Gastroesophageal sphincter (tissue), 4 donors: ENCODE measurements at regions not wholly inside any gene's neighbourhood (a gene's known extent, or its start where the extent isn't known, plus 50 kb on each side); places are given as distances from the start of the nearest gene placed in this dataset.

ENCODE experiments used
- ATAC-seq: fragments of 150-250 bp; one replicate; pipeline ENCODE4 v1.9.1; 2016; ENCODE audit warnings: mild to moderate bottlenecking, moderate library complexity
- H3K27ac ChIP-seq, 4 donors: fragments of 200-600 bp; sonication (generic) in 3 of 4; 1 replicate in 3 of 4; 2 replicates in 1 of 4; pipeline ENCODE4 v1.5.1; 2016 to 2019
- H3K27me3 ChIP-seq: fragments of 200-600 bp; sonication (generic); one replicate; pipeline ENCODE4 v1.5.1; 2019
- H3K36me3 ChIP-seq, 2 donors: fragments of 200-600 bp; sonication (generic); one replicate each; pipeline ENCODE4 v1.5.1; 2019; ENCODE audit warnings: control low read depth in 1 of 2
- H3K4me1 ChIP-seq, 3 donors: fragments of 200-600 bp; sonication (generic); 1 replicate in 2 of 3; 2 replicates in 1 of 3; pipeline ENCODE4 v1.5.1; 2016 to 2019; ENCODE audit warnings: control low read depth in 2 of 3
- H3K4me3 ChIP-seq, 2 donors: fragments of 200-600 bp; sonication (generic); one replicate each; pipeline ENCODE4 v1.5.1; 2019; ENCODE audit warnings: mild to moderate bottlenecking in 1 of 2, moderate library complexity in 1 of 2
- H3K9me3 ChIP-seq, 3 donors: fragments of 200-600 bp; sonication (generic); one replicate each; pipeline ENCODE4 v1.5.1; 2017 to 2019; ENCODE audit warnings: control low read depth in 2 of 3
- CTCF ChIP-seq, 4 experiments: fragments of 200-600 bp in 2 of 4; fragments of 450-650 bp in 2 of 4; sonication (generic) in 1 of 4; IDR thresholded peaks; one replicate each; pipeline ENCODE4 v1.5.1; 2017 to 2019; ENCODE audit warnings: antibody characterized with exemption in 4 of 4, mild to moderate bottlenecking in 2 of 4, moderate library complexity in 2 of 4
- EP300 ChIP-seq: sonication (generic); formaldehyde crosslinking; IDR thresholded peaks from one replicate; pipeline ENCODE4 v1.6.1; 2017; ENCODE audit warnings: antibody characterized with exemption, mild to moderate bottlenecking
- POLR2A ChIP-seq, 2 donors: fragments of 450-650 bp; IDR thresholded peaks; one replicate each; pipeline ENCODE4 v1.6.1; 2017; ENCODE audit warnings: antibody characterized with exemption in 2 of 2, mild to moderate bottlenecking in 2 of 2, moderate library complexity in 1 of 2
- POLR2AphosphoS5 ChIP-seq: sonication (generic); formaldehyde crosslinking; IDR thresholded peaks from one replicate; pipeline ENCODE4 v1.6.1; 2017; ENCODE audit warnings: antibody characterized with exemption
- WGBS, 2 donors: methylation state at CpG; one replicate each; pipeline ENCODE4 v1.1.5; 2018; ENCODE audit warnings: low coverage in 1 of 2; 5-methylcytosine and 5-hydroxymethylcytosine counted together

- no peak for ATAC-seq
- Histone ChIP-seq H3K4me3 (no peak overlapping the region), H3K36me3 (no peaks in the 10 kb centered on the region), H3K4me1 (no peaks in the 10 kb centered on the region), H3K27me3 (no peaks in the 10 kb centered on the region), H3K27ac (no peak overlapping the region), H3K9me3 (no peaks in the 10 kb centered on the region)
- 66 to 67% methylated on average over 6 of the region's 6 CpGs for WGBS, 2 donors
- TF ChIP-seq POLR2A (IDR thresholded peaks at IDR 0.05) (no peak), POLR2AphosphoS5 (no peak), EP300 (no peak), CTCF (IDR thresholded peaks at IDR 0.05) (no peak)
Measured at GRCh38 chr1:79302380-79302930, 295.9 kb upstream of the ADGRL4 start.

- H3K4me3 ChIP-seq: no peak overlapping the region
- no peaks in the 10 kb centered on the region for H3K27me3 ChIP-seq
- no peak for TF ChIP-seq POLR2A (IDR thresholded peaks at IDR 0.05)
- no peak for TF ChIP-seq EP300
- TF ChIP-seq CTCF (IDR thresholded peaks at IDR 0.05): no peak
- no peak for TF ChIP-seq POLR2AphosphoS5
- H3K36me3 ChIP-seq: no peaks in the 10 kb centered on the region
- H3K27ac ChIP-seq: no peak overlapping the region
- WGBS, 2 donors: 67 to 85% methylated on average over 3 of the region's 3 CpGs
- no peaks in the 10 kb centered on the region for H3K4me1 ChIP-seq
- H3K9me3 ChIP-seq: no peaks in the 10 kb centered on the region
- ATAC-seq: no peak
Measured at GRCh38 chr1:79295967-79296366, 289.4 kb upstream of the ADGRL4 start.

GRCh38 chr1:79293611-79294010 lies 287.1 kb upstream of the ADGRL4 start:
- no peaks in the 10 kb centered on the region for H3K27me3 ChIP-seq
- H3K9me3 ChIP-seq: no peaks in the 10 kb centered on the region
- H3K4me3 ChIP-seq: no peak overlapping the region
- H3K27ac ChIP-seq: no peak overlapping the region
- TF ChIP-seq POLR2AphosphoS5: no peak
- TF ChIP-seq CTCF (IDR thresholded peaks at IDR 0.05): no peak
- TF ChIP-seq POLR2A (IDR thresholded peaks at IDR 0.05): no peak
- TF ChIP-seq EP300: no peak
- ATAC-seq: no peak
- H3K36me3 ChIP-seq: no peaks in the 10 kb centered on the region
- no peaks in the 10 kb centered on the region for H3K4me1 ChIP-seq
- 62% methylated on average over 1 of the region's 1 CpG; no CpG with 5 or more reads in 1 of the 2 donors for WGBS, 2 donors

GRCh38 chr1:79290927-79291474 lies 284.5 kb upstream of the ADGRL4 start:
- TF ChIP-seq EP300: no peak
- Histone ChIP-seq H3K27me3 (no peaks in the 10 kb centered on the region), H3K4me1 (no peaks in the 10 kb centered on the region), H3K27ac (no peak overlapping the region), H3K9me3 (no peaks in the 10 kb centered on the region), H3K4me3 (no peak overlapping the region), H3K36me3 (no peaks in the 10 kb centered on the region)
- ATAC-seq: no peak
- WGBS, 2 donors: 84 to 88% methylated on average over 5 to 7 of the region's 7 CpGs

- Histone ChIP-seq H3K27ac (no peak overlapping the region), H3K27me3 (no peaks in the 10 kb centered on the region), H3K9me3 (no peaks in the 10 kb centered on the region), H3K36me3 (no peaks in the 10 kb centered on the region), H3K4me1 (no peaks in the 10 kb centered on the region), H3K4me3 (no peak overlapping the region)
- TF ChIP-seq EP300: no peak
- no peak for TF ChIP-seq POLR2A (IDR thresholded peaks at IDR 0.05)
- no peak for TF ChIP-seq CTCF (IDR thresholded peaks at IDR 0.05)
- TF ChIP-seq POLR2AphosphoS5: no peak
- ATAC-seq: no peak
- WGBS, 2 donors: 71 to 77% methylated on average over 2 of the region's 2 CpGs
Measured at GRCh38 chr1:79287982-79288381, 281.5 kb upstream of the ADGRL4 start.
